Prostate gland (tissue), 2 donors: ENCODE measurements at regions not wholly inside any gene's neighbourhood (a gene's known extent, or its start where the extent isn't known, plus 50 kb on each side); places are given as distances from the start of the nearest gene placed in this dataset.
"Not testable (repeated sequence)": the region's sequence is repeated elsewhere in the genome, so short reads cannot be mapped to it uniquely, and the experiment has no call there.

Experiments used
- CTCF ChIP-seq, 4 experiments: fragments of 200-600 bp in 2 of 4; fragments of 450-650 bp in 2 of 4; sonication (generic) in 2 of 4; IDR thresholded peaks; 1 replicate in 3 of 4; 2 replicates in 1 of 4; pipeline ENCODE4 v1.5.1; 2016 to 2019; ENCODE audit warnings: antibody characterized with exemption in 4 of 4, mild to moderate bottlenecking in 2 of 4, moderate library complexity in 2 of 4
- POLR2A ChIP-seq: fragments of 450-650 bp; IDR thresholded peaks from one replicate; pipeline ENCODE4 v1.6.1; 2016; ENCODE audit warnings: antibody characterized with exemption, mild to moderate bottlenecking
- POLR2AphosphoS5 ChIP-seq: sonication (generic); formaldehyde crosslinking; IDR thresholded peaks from one replicate; pipeline ENCODE4 v1.6.1; 2017; ENCODE audit warnings: antibody characterized with exemption

- TF ChIP-seq CTCF (IDR thresholded peaks at IDR 0.05); POLR2A; POLR2AphosphoS5: not testable (repeated sequence)
Measured at GRCh38 chrY:7374485-7374884, 462.9 kb upstream of the AMELY start.
